H1 (cell line): ENCODE measurements at regions not wholly inside any gene's neighbourhood (a gene's known extent, or its start where the extent isn't known, plus 50 kb on each side); places are given as distances from the start of the nearest gene placed in this dataset.

Experiments
- JUND ChIP-seq: IDR thresholded peaks from 2 replicates; pipeline ENCODE4 v1.6.1; 2011; ENCODE audit warnings: mild to moderate bottlenecking, improper control_type of control experiment, low read length
- KDM5A ChIP-seq: fragments of 200-600 bp; IDR thresholded peaks from 2 replicates; pipeline ENCODE4 v1.7.1; 2012; ENCODE audit warnings: mild to moderate bottlenecking, low read length, inconsistent platforms, mixed read lengths
- TAF1 ChIP-seq: IDR thresholded peaks from 2 replicates; pipeline ENCODE4 v1.6.1; 2011; ENCODE audit warnings: mild to moderate bottlenecking, low read depth, low read length

DNA sequence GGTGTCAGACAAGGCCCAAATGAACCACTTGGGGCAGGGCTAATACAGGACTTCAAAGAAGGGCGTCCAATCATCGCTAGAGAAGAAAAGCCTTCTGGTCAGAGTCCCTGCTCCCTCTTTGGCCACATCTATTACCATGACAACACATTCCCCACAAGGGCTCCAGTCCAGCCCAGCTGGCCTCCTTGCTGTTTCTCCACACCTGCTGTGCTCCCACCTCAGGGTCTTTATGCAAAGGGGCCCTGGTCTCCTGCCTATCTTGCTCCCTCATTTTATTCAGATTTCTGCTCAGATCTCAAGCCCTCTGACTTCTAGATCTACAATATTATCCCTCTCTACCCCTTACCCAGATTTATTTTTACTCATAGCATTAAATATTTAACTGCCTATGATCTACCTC is 58.0 kb upstream of the KIRREL3 start (continued):
- TF ChIP-seq KDM5A, result no peak
- no peak for TF ChIP-seq TAF1
- no peak for TF ChIP-seq JUND
